ENCODE measurements at regions not wholly inside any gene's neighbourhood (a gene's known extent, or its start where the extent isn't known, plus 50 kb on each side); places are given as distances from the start of the nearest gene placed in this dataset.
"Not testable (repeated sequence)": the region's sequence is repeated elsewhere in the genome, so short reads cannot be mapped to it uniquely, and the experiment has no call there.

DNA sequence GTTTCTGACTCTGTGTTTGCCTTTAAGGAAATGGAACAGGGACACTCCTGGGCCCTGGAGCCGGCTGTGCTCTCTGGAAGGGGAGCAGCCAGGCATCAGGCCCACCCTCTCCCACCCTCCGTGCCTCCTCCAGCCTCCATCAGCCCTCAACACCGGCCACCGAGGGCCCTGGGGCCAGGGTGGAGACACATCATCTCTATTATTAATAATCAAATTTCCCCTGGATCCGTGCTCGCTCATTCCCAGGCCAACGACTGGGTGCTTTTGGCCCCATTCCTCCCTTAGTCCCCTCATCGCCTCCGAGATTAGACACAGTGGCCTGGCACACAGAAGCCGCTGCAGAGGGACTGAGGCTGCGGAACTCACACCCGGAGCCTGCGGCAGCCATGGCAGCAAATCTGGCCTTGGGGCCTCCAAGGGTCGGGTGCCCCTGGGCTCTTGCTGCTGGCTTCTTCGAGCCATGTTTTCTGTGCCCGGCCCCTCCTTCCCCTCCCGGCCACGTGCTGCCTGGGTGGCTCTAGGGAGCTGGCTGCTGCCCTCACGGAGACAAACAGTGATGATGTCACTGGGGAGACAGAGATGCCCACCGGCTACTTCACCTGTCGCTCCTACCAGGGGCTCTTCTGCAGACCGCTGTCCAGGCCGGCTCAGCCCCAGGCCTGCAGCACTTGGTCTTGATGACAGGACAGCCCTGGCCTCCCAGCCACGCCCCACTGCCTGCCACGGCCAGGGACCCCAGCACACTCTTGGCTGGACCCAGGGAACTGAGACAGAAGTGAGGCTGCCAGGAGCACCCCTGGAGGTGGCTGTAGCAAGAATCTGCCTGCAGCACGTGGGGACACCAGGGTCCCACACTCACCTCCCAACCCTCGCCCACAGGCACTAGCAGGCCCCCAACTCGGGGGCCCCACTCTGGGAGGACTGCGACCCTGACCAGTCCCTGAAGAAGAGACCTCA, 76.6 kb upstream of the PPP1R26 start:
- H3K4me3 Mint-ChIP-seq = no peak overlapping the region
- POLR2A ChIA-PET = no interaction called here
- H3K27me3 Mint-ChIP-seq = peaks cover 0 to 10% (median 0%) of the 10 kb centered on the region in 5 donors
- no peaks in the 10 kb centered on the region for H3K36me3 Mint-ChIP-seq
- ATAC-seq (no peak), DNase-seq (peak in 1 of 10 donors; percentile 34)
- peaks cover 0 to 3% (median 0%) of the 10 kb centered on the region in 9 donors for H3K9me3 Mint-ChIP-seq
- no peaks in the 10 kb centered on the region for H3K4me1 Mint-ChIP-seq
- H3K27ac Mint-ChIP-seq = no peak overlapping the region

DNA sequence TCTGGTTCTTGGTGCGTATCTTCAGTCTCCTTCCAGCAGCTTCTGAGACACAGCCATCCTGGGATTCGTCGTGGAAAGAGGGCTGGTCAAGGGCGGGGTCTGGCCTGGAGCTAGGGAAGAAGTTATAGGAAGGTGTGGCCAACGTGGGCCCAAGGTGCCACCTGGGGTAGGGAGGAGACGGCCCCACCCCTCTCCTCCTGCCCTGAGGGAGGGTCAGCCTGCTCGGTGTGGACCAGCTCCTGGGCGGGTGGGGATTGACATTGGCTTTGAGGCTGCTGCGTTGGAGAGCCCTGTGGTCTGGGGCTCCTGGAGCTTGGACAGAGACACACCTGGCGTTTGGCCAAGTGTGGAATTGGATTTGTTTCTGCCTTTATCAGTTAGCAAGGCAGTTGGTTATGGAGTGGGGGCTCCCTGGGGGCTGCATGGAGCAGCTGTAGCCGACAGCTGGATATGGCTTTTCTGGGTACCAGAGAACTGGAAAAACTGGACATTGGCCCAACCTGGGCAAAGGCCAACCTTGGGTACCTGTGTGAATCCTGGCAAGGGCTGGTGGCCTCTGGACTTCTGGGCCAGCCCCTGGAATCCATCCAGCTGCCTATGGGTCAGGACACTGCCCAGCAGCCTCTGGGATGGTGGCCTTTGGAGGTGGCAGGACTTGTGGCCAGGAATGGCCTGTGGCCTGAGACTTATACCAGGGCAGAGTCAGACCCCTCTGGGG, 75.7 kb upstream of the PPP1R26 start:
- no peaks in the 10 kb centered on the region for H3K4me1 Mint-ChIP-seq
- H3K27me3 Mint-ChIP-seq = peaks cover 0 to 10% (median 0%) of the 10 kb centered on the region in 5 donors
- POLR2A ChIA-PET = no interaction called here
- ATAC-seq (no peak), DNase-seq (peak in 1 of 10 donors; percentile 45)
- peaks cover 0 to 3% (median 0%) of the 10 kb centered on the region in 9 donors for H3K9me3 Mint-ChIP-seq
- H3K4me3 Mint-ChIP-seq = no peak overlapping the region
- H3K36me3 Mint-ChIP-seq = no peaks in the 10 kb centered on the region
- no peak overlapping the region for H3K27ac Mint-ChIP-seq

GRCh38 chr9:135404451-135405144, 75.0 kb upstream of the PPP1R26 start:
- Mint-ChIP-seq H3K9me3 (peaks cover 0 to 3% (median 0%) of the 10 kb centered on the region in 9 donors), H3K36me3 (no peaks in the 10 kb centered on the region), H3K4me1 (no peaks in the 10 kb centered on the region), H3K27me3 (peaks cover 0 to 10% (median under 1%) of the 10 kb centered on the region in 5 donors), H3K27ac (no peak overlapping the region), H3K4me3 (no peak overlapping the region)
- POLR2A ChIA-PET = no interaction called here
- DNase-seq (peak in 1 of 10 donors; percentile 52), ATAC-seq (no peak)

GRCh38 chr9:135405145-135405464, 74.5 kb upstream of the PPP1R26 start:
- POLR2A ChIA-PET, H3K36me3 Mint-ChIP-seq, H3K4me3 Mint-ChIP-seq, H3K4me1 Mint-ChIP-seq, DNase-seq, ATAC-seq, H3K9me3 Mint-ChIP-seq: not testable (repeated sequence)
- Mint-ChIP-seq H3K27me3 (peaks cover 2 to 15% (median 5%) of the 10 kb centered on the region in 5 donors), H3K27ac (peak overlapping the region in 1 of 10 donors; percentile 44)

DNA sequence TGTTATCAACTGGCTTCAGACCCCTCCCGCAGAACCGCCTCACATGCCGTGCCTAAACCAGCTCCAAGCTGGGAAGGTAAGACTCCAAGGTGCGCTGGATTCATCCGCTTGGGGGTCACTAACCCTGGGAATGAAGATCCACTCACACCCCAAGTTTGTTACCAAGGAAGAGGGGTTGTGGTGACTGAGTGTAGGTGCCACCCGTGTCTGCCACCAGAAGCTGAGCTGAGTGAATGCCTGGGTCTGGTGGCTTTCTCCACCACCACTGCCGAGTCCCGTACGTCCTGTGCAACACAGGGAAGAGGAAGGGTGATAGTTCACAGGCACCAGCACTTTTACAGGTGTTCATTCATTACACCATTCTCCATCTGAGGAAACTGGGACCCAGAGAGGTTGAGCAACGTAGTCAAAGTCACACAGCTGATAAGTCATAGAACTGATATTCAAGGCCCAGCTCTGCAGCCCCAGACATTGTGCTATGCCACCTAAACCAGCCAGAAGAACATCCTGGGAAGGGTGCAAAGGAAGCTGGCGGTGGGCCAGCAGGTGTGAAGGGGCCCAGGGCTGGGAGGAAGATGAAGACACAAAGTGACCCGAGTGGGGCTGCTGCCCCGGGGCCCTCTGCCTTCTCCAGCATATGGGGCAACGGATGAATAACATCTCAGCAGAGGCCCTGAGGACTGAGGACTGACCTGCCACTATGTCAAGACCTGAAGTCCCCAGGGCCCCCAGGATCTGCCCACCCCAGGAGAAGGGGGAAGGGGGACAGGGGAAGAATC, 70.9 kb upstream of the PPP1R26 start:
- DNase-seq (no peak), ATAC-seq (no peak)
- Mint-ChIP-seq H3K36me3 (no peaks in the 10 kb centered on the region), H3K9me3 (peaks cover 0 to 4% (median 0%) of the 10 kb centered on the region in 9 donors), H3K4me1 (no peaks in the 10 kb centered on the region), H3K27me3 (peaks cover 2 to 20% (median 10%) of the 10 kb centered on the region in 5 donors), H3K27ac (no peak overlapping the region), H3K4me3 (no peak overlapping the region)
- POLR2A ChIA-PET = no interaction called here

- Mint-ChIP-seq H3K4me1 (no peaks in the 10 kb centered on the region), H3K36me3 (no peaks in the 10 kb centered on the region), H3K27ac (peak overlapping the region in 1 of 10 donors; percentile 6), H3K27me3 (peaks cover 2 to 23% (median 10%) of the 10 kb centered on the region in 5 donors), H3K9me3 (peaks cover 0 to 4% (median 0%) of the 10 kb centered on the region in 9 donors), H3K4me3 (no peak overlapping the region)
- ATAC-seq = no peak
- DNase-seq = no peak
- POLR2A ChIA-PET = no interaction called here
Measured at GRCh38 chr9:135409286-135410200, 70.0 kb upstream of the PPP1R26 start.

- no peak for ATAC-seq
- H3K27ac Mint-ChIP-seq = no peak overlapping the region
- peaks cover 0 to 4% (median 0%) of the 10 kb centered on the region in 9 donors for H3K9me3 Mint-ChIP-seq
- H3K27me3 Mint-ChIP-seq = peaks cover 2 to 26% (median 10%) of the 10 kb centered on the region in 5 donors
- DNase-seq = no peak
- no peaks in the 10 kb centered on the region for H3K36me3 Mint-ChIP-seq
- POLR2A ChIA-PET = no interaction called here
- no peaks in the 10 kb centered on the region for H3K4me1 Mint-ChIP-seq
- no peak overlapping the region for H3K4me3 Mint-ChIP-seq
Measured at GRCh38 chr9:135410421-135410820, 69.2 kb upstream of the PPP1R26 start.

- no peak overlapping the region for H3K4me3 Mint-ChIP-seq
- H3K4me1 Mint-ChIP-seq = no peaks in the 10 kb centered on the region
- ATAC-seq (no peak), DNase-seq (no peak)
- H3K9me3 Mint-ChIP-seq = peaks cover 0 to 4% (median 0%) of the 10 kb centered on the region in 9 donors
- POLR2A ChIA-PET = no interaction called here
- no peaks in the 10 kb centered on the region for H3K36me3 Mint-ChIP-seq
- peaks cover 2 to 26% (median 10%) of the 10 kb centered on the region in 5 donors for H3K27me3 Mint-ChIP-seq
- no peak overlapping the region for H3K27ac Mint-ChIP-seq
Measured at GRCh38 chr9:135410831-135411473, 68.6 kb upstream of the PPP1R26 start.

DNA sequence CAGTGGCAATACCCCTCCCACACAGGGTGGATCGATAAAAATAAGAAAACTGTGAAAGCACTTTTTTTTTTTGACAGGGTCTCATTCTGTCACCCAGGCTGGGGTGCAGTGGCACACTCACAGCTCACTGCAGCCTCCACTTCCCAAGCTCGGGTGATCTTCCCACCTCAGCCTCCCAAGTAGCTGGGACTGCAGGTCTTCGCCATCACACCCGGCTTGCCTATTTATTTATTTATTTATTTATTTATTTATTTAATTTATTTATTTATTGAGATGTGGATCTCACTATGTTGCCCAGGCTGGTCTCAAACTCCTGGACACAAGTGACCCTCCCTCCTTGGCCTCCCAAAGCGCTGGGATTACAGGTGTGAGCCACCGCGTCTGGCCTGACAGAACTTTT, 68.0 kb upstream of the PPP1R26 start:
- Mint-ChIP-seq H3K27me3 (peaks cover 2 to 26% (median 9%) of the 10 kb centered on the region in 5 donors), H3K27ac (peak overlapping the region in 1 of 10 donors; percentile 73)
- ATAC-seq, H3K4me1 Mint-ChIP-seq, H3K36me3 Mint-ChIP-seq, H3K4me3 Mint-ChIP-seq, DNase-seq, H3K9me3 Mint-ChIP-seq, POLR2A ChIA-PET: not testable (repeated sequence)

DNA sequence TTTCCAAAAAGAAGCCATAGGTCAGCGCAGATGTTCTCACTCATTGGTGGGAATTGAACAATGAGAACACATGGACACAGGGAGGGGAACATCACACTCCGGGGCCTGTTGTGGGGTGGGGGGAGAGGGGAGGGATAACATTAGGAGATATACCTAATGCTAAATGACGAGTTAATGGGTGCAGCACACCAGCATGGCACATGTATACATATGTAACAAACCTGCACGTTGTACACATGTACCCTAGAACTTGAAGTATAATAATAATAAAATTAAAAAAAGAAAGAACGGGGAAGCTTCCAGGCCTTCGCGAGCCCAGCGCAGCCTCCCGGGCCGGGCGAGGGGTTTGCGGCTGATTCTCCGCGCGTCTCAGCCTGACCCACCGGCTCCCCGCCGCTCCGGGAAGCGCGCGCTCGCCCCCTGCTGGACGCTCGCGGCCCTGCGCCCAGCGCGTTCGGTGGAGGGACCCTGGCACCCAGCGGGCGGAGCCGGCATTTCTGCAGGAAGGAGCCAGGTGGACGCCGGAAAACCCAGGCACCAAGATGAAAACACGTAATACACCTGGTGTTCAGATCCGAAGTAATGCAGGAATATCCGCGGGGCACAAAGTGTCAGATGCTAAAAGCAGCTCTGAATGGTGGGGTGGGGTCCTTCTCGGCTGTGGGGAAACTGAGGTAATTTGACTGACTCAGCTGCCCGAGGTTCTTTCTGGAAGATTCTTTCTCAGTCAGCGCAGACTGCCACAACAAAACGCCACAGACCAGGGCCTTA, 67.1 kb upstream of the PPP1R26 start:
- POLR2A ChIA-PET, H3K4me1 Mint-ChIP-seq, H3K4me3 Mint-ChIP-seq, H3K9me3 Mint-ChIP-seq, H3K36me3 Mint-ChIP-seq: not testable (repeated sequence)
- peak overlapping the region in 1 of 10 donors; percentile 73 for H3K27ac Mint-ChIP-seq
- ATAC-seq = peak; percentile 82 to 86
- peak in 9 of 10 donors; percentile 27 to 72 (median 60) for DNase-seq
- peaks cover 4 to 26% (median 9%) of the 10 kb centered on the region in 5 donors for H3K27me3 Mint-ChIP-seq

DNA sequence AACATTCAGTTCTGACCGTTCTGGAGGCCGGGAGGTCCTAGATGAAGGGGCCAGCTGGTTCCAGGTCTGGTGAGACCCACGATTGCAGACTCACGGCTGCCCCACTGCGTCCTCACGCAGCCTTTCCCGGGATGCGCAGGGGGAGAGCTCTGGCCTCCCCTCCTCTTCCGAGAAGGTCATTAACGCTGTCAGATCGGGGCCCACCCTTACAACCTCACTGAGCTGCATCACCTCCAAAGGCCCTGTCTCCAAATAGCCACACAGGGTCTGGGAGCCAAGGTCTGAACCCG, 66.6 kb upstream of the PPP1R26 start:
- no peak for DNase-seq
- POLR2A ChIA-PET = no interaction called here

More for the DNA sequence above, 66.6 kb upstream of the PPP1R26 start:
- Mint-ChIP-seq H3K4me3 (no peak overlapping the region), H3K27ac (no peak overlapping the region), H3K27me3 (peaks cover 4 to 29% (median 9%) of the 10 kb centered on the region in 5 donors), H3K36me3 (no peaks in the 10 kb centered on the region), H3K4me1 (no peaks in the 10 kb centered on the region), H3K9me3 (peaks cover 0 to 2% (median 0%) of the 10 kb centered on the region in 9 donors)
- ATAC-seq = no peak

Data from naive thymus-derived CD8-positive, alpha-beta T cell (primary cell).